HG02884 (cell line): ENCODE measurements at regions not wholly inside any gene's neighbourhood (a gene's known extent, or its start where the extent isn't known, plus 50 kb on each side); places are given as distances from the start of the nearest gene placed in this dataset.
"Not testable (repeated sequence)": the region's sequence is repeated elsewhere in the genome, so short reads cannot be mapped to it uniquely, and the experiment has no call there.

Source experiments
- ATAC-seq: cut with Tn5 transposase; IDR thresholded peaks from one replicate; pipeline ENCODE4 v1.9.1; 2021; ENCODE audit warnings: mild to moderate bottlenecking, moderate library complexity; ENCODE audit not compliant: unreplicated experiment

DNA sequence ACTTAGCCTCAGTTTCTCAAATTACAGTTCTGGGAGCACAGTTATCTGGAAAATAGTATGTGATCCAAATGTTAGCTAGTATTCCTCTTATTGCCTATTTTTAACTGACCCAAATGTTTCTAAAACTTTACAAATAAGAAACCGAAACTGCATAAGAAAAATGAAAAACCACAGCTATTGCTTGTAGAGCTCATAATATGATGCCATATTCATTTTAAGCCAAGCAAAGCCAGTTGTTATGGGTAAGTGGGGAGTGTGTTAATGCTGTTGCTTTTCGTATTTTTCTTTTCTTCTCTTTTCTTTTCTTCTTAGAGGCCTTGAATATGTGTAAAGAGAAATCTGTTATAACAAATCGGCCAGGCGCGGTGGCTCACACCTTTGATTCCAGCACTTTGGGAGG lies 447.4 kb upstream of the TUSC1 start:
- ATAC-seq: no peak

DNA sequence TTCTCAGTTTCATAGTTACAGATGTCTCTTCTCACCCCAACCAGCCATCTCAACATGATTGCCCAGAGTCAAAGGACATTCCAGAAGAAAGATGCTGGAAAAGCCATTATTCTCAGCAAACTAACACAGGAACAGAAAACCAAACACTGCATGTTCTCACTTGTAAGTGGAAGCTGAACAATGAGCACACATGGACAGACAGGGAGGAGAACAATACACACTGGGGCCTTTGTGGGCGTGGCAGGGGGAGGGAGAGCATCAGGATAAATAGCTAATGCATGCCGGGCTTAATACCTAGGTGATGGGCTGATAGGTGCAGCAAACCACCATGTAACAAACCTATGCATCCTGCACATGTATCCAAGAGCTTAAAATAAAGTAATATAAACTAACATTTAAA lies 437.8 kb upstream of the TUSC1 start:
- not testable (repeated sequence) for ATAC-seq

DNA sequence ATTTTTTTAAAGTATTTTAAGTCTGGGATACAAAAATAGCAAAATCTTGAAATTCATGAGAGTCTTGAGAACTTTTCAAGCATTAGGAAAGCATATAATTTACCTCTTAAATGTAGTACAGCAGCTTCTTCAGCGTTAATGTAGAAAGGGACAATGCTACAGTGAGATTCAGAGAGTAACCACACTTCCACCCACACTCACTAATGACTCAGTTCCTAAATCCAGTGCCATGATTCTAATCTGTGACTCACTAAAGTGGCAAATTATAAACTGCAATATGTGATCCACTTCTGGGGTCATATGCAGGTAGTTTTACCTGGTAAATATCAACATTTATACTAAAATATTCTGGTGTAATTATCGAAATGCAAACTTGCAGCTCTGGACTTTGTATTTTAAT lies 434.5 kb upstream of the TUSC1 start:
- no peak for ATAC-seq

DNA sequence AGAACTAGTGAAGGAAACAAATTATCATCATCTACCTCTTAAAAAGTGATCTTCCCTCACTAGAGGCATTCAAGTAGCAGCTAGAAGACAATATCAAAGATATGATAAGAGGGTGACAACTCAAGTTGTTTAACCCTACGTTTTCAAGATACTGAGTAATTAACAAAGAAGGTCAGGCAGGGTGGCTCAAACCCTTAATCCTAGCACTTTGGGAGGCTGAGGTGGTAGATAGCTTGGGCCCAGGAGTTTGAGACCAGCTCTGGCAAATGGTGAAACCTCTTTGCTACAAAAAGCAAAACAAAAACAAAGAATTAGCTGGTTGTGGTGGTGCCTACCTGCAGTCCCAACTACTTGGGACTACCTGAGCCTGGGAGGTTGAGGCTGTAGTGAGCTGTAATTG lies 408.2 kb upstream of the TUSC1 start:
- ATAC-seq: no peak

DNA sequence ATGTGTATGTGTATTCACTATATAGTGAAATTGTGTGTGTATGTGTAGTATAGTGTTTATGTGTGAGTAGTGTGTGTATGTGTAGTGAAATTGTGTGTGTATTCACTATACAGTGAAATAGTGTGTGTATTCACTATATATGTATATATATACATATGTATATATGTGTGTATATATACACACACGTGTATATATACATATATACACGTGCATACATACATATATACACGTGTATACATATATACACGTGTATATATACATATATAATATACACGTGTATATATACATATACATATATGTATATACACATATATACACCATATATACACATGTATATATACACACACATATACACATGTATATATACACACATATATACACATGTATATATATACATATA lies 403.6 kb upstream of the TUSC1 start:
- no peak for ATAC-seq

DNA sequence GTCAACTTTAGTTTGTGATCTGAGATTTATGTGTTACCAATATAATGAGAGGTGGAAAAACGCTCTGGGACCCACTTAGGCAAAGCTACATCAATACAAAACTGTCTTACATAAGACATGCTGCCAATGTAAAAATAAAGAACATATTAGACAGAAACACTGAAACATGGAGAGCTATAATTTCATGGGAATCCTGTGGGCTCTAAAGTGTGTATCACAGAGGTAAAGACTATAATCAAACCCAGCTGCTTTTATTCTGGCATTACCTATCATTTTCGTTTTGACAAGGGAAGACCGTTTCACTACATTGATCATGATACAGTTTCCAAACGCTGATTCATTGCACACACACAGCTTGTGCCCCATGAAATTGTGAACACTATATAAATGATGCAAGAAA lies 400.5 kb upstream of the TUSC1 start:
- no peak for ATAC-seq

DNA sequence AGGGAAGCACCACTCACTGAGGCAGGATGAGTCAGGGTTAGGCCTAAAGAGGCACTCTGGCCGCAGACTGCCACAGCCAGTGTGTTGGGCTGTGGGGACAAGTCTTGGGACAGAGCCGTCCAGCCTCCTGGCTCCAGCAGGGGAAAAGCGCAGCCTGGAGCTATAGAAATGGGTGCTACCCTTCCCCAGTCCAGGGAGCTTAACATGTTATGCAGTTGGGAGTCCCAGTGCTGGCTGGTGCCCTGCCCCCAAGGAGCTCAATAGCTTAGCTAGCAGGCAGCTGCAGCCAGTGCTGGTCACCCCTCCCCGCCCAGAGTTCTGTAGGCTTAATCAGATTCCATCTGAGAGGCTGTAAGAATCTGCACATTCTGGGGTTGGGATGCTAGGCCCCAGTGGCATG lies 399.6 kb upstream of the TUSC1 start:
- no peak for ATAC-seq

DNA sequence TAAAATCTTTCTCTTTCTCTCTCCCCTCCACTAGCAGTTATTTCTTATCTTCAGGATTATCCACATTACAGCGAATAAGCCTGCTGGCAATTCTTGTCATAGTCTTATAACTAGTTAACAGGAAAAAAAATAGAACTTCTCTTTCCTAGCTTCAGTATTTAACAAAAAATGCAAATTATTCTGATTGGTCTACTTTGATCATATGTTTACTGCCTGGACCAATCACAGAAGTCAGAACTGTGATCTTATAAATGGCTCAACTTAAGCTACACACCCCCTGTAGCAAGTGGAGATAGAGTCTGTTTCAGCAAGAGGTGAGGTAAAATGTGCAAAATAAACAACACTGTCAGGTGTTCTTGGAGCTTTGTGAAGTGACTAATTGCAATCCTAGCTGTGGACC lies 389.4 kb upstream of the TUSC1 start:
- ATAC-seq: no peak

DNA sequence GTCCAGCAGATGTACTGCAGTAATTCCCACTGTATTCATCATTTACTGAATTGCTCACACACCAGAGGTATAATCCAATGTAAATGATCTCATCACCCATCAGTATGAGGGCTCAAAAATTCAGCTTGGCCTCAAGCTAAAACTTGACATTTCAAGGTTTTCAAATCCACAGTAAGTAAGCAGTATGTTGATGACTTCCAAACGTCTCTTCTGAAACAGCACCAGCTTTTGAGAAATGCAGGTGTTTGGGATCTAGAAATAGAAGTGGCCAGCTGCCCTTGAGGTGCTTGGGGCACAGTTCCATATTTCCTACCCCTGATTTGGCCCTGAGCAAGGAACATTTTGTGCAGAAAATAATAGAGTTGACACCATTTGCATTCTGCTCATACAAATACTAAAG lies 388.0 kb upstream of the TUSC1 start:
- ATAC-seq: no peak

DNA sequence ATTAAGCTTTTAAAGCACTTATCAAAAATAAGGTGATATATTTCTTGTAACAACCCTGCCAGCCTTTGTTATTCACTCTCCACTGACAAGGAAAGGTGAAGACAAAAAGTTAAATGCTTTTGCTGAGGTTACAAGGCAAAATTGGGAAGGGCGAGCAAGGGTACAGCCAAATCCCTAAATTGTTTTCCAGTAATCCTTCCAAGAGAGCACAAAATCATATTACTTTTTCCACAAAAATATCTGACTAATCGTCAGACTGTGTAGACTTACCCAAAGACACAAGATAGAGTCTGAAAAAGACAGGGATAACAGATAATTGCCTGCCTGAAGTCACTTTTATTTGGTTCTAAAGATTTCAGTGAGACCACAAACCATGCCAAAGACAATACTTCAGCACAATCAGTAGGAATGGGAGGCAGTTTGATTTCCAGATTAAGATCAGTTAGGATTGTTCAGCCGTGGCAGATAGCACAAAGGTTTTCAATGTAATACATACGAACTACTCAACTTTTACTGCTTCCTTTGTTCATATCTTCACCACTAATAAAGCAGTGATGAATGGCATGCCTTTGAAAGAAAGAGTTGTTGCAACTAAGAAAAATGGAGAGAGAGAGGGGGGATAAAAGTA lies 383.8 kb upstream of the TUSC1 start:
- no peak for ATAC-seq

DNA sequence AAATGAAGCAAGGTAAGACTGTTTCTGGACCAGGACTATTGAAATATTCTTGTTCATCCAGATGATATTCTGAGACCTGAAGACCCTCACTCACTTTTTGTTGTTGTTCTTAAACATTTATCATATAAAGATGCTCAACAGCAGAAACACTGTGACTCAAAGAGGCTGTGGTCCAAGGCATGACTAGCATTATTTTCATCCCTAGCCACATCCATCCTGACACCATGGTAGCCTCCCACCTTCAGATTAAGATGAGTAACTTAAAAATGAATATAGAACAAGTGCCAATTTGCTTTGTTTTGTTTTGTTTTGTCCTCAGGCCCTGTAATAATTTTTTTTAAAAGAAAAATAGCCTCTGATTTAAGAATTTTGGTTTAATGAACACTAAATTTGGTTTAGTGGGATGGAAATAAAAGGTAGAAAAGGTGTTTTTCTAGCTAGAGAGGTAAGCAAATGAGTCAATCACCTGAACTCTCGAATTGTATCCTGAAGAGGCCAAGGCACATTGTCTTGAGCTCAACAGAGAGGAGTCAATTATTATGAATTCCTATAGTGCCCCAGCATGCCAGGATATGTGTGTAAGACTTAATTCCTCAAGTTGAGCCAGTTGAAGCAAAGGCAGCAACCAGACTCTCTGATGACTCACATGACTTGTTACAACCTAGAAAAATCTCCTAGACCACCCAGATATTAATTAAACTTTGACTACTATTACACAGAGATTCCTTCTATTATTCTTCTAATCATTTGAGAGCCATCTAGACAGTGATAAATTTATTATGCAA lies 380.1 kb upstream of the TUSC1 start:
- no peak for ATAC-seq

DNA sequence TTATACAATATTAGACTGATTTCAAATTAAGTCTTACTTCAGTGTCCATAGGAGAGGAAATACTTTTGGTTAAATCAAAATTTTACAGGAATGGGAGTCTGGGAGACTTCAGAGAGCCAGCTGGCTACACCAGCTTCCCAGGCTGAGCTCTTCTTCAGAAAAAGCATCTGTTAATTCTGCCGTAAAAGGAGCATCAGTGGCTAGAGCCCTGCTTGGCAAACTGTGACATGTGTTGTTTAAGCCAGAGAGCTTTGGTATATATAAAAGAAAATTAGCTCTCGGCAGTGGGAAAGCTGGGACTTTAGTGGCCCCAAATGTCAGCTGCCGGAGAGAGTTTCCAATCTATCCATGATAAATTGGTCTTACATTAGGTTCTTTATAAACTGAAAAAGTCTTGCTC lies 378.8 kb upstream of the TUSC1 start:
- ATAC-seq: no peak

DNA sequence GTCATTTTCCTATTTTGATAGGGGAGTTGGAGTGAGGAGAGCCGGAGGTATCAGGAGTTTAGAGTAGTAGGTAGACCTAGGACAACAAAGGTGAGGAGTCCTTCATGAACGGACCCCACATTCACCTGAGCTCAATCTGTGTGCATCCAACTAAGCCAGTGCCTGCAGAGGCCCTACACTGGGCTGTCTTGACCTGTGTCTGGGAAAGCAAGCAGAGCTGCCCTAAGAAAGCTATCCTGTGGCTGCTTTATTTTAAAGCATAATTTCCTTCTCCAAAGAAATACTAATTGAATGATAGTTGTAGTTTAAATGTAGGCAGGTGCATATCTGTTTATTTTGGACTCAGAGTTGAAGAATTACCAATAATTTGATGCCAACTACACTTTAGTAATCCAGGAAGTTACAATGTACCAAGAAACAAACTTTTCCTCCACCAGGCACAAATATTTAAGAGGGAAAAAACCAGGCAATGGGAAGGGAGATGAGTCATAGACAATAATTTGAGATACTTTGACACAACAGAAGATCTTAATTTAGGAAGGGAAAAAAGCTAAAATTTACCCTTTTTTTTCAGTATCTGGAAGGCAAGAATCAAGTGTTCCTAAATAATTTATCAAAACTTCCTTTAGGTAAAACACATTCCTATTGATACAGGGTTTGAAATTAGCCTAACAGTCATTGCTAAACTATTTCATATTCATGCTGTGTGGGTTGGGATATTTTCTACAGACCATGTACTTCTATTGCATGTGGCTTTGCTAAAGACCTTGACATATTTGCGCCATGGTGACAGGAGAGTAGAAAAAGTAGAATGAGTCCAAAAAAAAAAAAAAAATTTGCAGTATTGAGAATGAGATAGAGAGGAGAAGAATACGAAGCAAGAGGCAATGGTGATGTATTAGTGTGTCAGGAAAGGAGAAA lies 376.6 kb upstream of the TUSC1 start:
- no peak for ATAC-seq

DNA sequence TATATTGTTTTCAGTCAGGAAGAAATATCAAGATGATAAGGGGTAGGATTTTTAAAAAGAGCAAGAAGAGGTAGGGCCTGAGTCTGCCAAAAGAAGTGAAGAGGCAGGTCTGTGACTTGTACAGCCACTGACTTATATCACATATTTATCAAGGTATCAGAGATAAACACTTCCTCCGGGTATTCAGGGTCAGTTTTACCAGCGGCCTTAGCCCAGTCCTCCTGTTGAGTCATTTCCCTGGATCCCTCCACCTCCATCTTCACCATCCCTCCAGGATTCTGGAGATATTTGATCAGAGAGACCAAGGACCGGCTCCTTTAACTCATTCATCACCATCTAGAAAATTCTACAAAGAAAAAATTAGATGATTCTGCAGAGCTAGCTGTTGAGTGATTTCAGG lies 375.7 kb upstream of the TUSC1 start:
- no peak for ATAC-seq

DNA sequence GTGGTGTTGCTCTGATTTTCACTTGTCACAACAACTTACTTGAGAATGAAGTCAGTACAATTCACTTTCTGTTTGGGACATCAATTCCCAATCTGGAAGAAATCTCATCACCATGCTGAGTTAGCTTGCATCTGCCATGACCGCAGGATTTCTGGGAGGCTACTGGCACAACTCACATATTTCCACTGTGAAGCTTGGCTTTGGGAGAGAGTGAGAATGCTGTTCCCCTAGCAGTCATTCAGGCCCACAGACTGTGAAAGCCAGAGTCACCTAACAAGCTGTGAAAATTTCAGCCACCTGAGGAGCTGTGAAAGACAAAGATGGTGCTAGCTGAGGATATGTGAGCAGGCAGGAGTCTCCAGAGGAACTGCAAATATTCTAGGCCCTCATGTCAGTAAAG lies 365.2 kb upstream of the TUSC1 start:
- no peak for ATAC-seq

DNA sequence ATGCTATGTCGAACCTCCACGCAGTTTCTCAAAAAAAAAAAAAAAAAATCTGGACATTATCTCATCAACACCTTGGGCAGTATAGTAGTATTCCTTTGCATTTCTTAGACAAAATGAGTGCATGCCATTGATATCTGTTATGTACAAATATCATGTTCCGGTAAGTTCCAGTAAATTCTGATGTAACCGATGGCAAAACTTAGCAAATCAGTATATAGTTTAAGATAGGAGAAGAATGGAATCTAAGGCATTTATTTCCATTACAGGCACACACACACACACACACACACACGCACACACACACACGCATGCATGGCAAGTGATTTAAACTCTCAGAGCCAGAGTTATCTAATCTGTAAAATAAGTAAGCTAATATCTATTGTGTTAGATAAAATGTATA lies 356.5 kb upstream of the TUSC1 start:
- no peak for ATAC-seq

DNA sequence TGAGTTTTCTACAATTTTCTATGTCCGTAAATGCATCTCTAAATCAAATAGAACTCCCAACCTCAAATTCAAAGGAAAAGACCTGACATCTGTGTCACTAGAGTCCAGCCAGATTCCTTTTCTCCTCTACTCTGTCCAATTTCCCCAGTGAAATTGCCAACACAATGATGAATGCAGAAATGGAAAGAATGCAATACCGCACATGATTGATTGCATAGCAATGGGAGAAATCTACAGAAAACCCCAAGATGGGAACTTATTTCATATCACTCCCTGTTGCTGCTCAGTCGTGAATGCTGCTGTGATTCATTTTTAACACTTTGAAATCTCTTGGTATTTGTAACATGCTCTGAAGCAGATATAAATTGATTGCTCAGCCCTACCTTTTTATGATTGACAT lies 355.1 kb upstream of the TUSC1 start:
- ATAC-seq: no peak

DNA sequence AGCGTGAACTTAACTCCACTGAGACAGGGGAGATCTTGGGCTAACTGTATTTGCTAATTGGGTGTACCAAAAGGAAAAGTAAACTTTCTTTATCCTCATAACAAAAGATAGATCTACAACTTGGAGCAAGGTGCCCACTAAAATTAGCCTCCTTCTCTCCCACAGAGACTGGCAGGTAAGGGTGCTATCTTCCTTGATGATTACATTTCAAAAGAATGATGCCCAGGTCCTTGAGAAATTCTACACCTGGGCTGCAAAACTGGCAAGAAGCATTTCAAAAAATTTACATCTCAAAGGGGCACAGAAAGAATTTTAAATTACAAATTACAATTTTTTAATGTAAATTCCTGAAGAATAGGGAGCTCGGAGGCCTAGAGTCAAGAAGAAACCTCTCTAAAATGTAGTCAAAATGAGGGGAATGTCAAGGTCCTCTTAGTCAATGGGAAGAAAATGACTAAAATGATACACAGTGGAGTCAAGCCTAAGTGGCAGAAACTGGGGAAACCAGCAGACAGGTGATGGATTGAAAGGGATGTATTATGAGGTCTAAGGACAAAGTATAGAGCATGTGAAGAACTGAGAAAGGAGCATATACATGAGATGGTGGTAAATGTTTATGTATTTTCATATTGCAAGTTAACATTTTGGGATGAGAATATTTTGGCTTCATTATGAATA lies 348.3 kb upstream of the TUSC1 start:
- no peak for ATAC-seq

DNA sequence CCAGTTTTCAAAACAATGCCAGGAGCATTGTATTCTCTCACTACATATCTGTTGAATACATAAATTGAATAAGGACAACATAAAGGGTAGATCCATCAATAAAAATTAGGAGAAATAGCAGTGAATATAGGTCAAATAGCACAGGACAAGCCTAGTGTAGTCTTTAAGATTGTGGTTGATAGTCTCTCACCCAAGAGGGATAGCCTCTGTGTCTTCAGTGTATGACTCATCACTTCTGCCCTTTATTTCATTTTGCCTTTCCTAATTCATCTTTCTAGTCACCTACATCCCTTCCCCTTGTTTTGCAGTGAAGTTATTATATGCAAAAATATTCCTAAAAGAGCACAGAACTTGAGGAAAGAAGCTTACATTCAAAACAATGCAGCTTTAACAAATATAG lies 335.0 kb upstream of the TUSC1 start:
- ATAC-seq: no peak

DNA sequence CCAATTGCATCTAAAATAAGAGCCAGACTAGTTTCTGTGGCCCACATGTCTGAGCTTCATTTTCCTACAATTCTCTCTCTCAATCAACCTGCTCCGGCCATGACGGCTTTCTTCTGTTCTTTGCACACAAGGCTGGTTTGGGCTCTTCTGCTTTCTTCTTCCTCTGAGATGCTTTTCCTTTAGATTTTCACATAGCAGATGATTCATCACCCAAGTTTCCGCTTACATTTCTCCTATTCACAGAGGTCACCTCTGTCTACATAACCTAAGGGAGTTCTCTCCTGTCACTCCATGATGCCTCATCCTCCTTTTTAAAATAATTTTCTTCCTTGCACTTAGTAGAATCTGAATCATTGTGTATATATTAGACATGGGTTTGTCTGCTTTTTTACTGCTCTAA lies 334.6 kb upstream of the TUSC1 start:
- no peak for ATAC-seq

DNA sequence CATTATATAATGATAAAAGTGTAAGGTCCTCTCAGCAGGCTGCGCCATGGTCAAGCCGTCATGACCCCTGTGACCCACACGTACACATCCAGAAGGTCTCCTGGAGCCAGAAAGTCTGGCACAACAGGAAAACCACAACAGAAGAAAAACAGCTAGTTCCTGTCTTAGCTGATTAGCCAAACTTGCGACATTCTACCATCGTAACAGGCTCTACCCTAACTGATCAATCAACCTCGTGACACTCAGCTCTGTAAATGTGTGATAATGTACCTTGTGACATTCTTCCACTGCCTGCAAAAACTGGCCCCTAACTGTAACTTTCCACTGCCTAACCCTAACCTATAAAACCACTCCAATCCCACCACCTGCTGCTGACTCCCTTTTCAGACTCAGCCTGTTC lies 316.4 kb upstream of the TUSC1 start:
- ATAC-seq: no peak
